Prostate gland (tissue), 2 donors: ENCODE measurements at regions not wholly inside any gene's neighbourhood (a gene's known extent, or its start where the extent isn't known, plus 50 kb on each side); places are given as distances from the start of the nearest gene placed in this dataset.

Experiments
- DNase-seq: peaks from one replicate; pipeline ENCODE4 v3.0.0-alpha.2; 2019; ENCODE audit warnings: low spot score
- H3K27ac ChIP-seq, 2 donors: fragments of 200-600 bp; sonication (generic); 2 replicates each; pipeline ENCODE4 v1.5.1; 2017 to 2019
- H3K27me3 ChIP-seq: fragments of 200-600 bp; sonication (generic); replicated peaks from 2 replicates; pipeline ENCODE4 v1.5.1; 2019; ENCODE audit not compliant: insufficient read depth
- H3K36me3 ChIP-seq, 2 donors: fragments of 200-600 bp; sonication (generic); 1 replicate in 1 of 2; 2 replicates in 1 of 2; pipeline versions ENCODE4 v1.5.1 to v1.8.1; 2017 to 2019
- H3K4me1 ChIP-seq: fragments of 200-600 bp; sonication (generic); replicated peaks from 2 replicates; pipeline ENCODE4 v1.5.1; 2019
- H3K4me3 ChIP-seq, 2 donors: fragments of 200-600 bp; sonication (generic); 2 replicates each; pipeline ENCODE4 v1.5.1; 2017 to 2019
- H3K9me3 ChIP-seq: fragments of 200-600 bp; sonication (generic); 2 replicates; pipeline ENCODE4 v1.5.1; 2017
- POLR2A ChIP-seq: fragments of 450-650 bp; IDR thresholded peaks from one replicate; pipeline ENCODE4 v1.6.1; 2016; ENCODE audit warnings: antibody characterized with exemption, mild to moderate bottlenecking
- POLR2AphosphoS5 ChIP-seq: sonication (generic); formaldehyde crosslinking; IDR thresholded peaks from one replicate; pipeline ENCODE4 v1.6.1; 2017; ENCODE audit warnings: antibody characterized with exemption
- WGBS: methylation state at CpG from one replicate; pipeline ENCODE4 v1.1.5; 2018; 5-methylcytosine and 5-hydroxymethylcytosine counted together
- intact Hi-C: fragments of 100-400 bp; cut with DNase I; formaldehyde crosslinking; loops from one replicate; pipeline ENCODE4 v1.14.2; 2022
- small RNA-seq, 2 donors: library from RNA; depleted of rRNA; stranded (forward); fragments of <200 nt; gene quantifications; one replicate each; pipeline ENCODE3, GENCODE V24; 2016
- TF ChIP-seq, protein P1 (sequence below), 4 experiments: fragments of 200-600 bp in 2 of 4; fragments of 450-650 bp in 2 of 4; sonication (generic) in 2 of 4; IDR thresholded peaks; 1 replicate in 3 of 4; 2 replicates in 1 of 4; pipeline ENCODE4 v1.5.1; 2016 to 2019; ENCODE audit warnings: antibody characterized with exemption in 4 of 4, mild to moderate bottlenecking in 2 of 4, moderate library complexity in 2 of 4

DNA sequence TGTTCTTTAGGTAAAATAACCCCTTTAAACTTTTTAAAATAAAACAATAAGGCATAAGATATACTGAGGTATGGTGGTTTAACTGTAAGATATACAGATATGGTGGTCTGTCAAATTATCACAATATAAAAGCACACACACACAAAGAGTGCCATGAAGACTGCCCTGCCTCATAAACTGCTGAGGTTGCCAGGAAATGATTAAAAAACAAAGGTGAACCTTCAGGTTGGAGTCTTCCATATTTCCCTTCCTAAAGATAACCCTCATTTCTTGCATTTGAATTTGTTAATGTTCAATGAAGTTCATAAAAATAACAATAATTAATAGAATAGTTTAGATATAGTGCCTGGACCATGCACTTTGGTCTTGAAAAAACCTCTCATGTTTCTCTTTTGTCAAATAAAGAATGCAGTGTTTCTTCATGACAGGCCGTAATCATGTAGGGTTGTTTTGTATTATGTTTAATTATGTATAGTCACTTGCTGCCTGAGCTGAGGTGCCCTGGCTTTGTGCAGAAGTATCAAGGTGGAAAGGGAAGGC lies 123.6 kb upstream of the B3GALT2 start:
- H3K27ac ChIP-seq, result peak overlapping the region; percentile 17 to 46
- TF ChIP-seq, protein P1, sequence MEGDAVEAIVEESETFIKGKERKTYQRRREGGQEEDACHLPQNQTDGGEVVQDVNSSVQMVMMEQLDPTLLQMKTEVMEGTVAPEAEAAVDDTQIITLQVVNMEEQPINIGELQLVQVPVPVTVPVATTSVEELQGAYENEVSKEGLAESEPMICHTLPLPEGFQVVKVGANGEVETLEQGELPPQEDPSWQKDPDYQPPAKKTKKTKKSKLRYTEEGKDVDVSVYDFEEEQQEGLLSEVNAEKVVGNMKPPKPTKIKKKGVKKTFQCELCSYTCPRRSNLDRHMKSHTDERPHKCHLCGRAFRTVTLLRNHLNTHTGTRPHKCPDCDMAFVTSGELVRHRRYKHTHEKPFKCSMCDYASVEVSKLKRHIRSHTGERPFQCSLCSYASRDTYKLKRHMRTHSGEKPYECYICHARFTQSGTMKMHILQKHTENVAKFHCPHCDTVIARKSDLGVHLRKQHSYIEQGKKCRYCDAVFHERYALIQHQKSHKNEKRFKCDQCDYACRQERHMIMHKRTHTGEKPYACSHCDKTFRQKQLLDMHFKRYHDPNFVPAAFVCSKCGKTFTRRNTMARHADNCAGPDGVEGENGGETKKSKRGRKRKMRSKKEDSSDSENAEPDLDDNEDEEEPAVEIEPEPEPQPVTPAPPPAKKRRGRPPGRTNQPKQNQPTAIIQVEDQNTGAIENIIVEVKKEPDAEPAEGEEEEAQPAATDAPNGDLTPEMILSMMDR (IDR thresholded peaks at IDR 0.05), result no peak
- no peak for TF ChIP-seq POLR2A
- TF ChIP-seq POLR2AphosphoS5, result no peak
- no peaks in the 10 kb centered on the region for H3K36me3 ChIP-seq
- no peaks in the 10 kb centered on the region for H3K9me3 ChIP-seq
- no peak overlapping the region for H3K4me3 ChIP-seq
- DNase-seq, result no peak
- no peaks in the 10 kb centered on the region for H3K4me1 ChIP-seq
- H3K27me3 ChIP-seq, result no peaks in the 10 kb centered on the region
- intact Hi-C loops, result no loop called here
- 75% methylated on average over 1 of the region's 1 CpG for WGBS

DNA sequence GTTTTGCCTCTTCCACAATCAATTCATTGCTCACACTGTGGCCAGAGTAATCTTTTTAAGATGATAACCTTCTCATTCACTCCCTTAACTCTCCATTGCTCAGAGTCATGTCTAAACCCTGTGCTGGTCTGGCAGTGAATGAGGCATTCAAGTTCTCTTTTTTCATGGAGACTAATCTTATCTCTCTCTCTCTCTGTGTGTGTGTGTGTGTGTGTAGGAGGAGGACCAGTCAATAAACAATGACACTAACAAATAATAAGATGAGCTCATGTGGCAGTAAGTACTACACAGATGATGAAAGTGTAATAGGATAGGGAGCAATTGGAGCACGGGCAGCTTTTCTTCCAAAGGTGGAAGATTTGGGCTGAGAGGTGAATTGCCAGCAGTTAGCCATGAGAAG lies 122.0 kb upstream of the B3GALT2 start:
- WGBS, result 70% methylated on average over 1 of the region's 1 CpG
- no peak overlapping the region for H3K4me3 ChIP-seq
- no peak for DNase-seq

DNA sequence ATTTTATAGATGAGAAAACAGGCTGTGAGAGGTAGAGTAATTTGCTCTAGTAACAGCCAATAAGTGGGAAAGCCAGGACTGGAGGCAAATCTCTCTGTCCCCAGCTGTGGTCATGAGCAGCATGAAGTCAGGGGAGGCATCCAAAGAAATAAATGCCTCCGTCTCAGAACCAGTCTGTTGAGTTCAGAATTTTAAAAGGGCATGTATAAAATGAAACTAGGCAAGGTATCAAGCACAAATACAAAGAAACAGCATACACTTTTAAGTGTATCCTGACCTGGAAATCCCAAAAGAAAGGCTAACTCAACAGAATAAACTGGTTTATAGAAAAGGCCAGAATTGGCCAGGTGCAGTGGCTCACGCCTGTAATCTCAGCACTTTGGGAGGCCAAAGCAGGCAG lies 120.0 kb upstream of the B3GALT2 start:
- H3K27me3 ChIP-seq, result no peaks in the 10 kb centered on the region
- no peak overlapping the region for H3K4me3 ChIP-seq
- peak overlapping the region; percentile 37 to 58 for H3K27ac ChIP-seq
- no peaks in the 10 kb centered on the region for H3K9me3 ChIP-seq
- peak; percentile 38 for DNase-seq
- H3K4me1 ChIP-seq, result no peaks in the 10 kb centered on the region
- H3K36me3 ChIP-seq, result no peaks in the 10 kb centered on the region
- intact Hi-C loops, result no loop called here
- TF ChIP-seq POLR2AphosphoS5, result peak; percentile 59
- TF ChIP-seq, protein P1 (IDR thresholded peaks at IDR 0.05), result no peak
- 54% methylated on average over 2 of the region's 2 CpGs for WGBS

More for the DNA sequence above, 122.0 kb upstream of the B3GALT2 start:
- H3K9me3 ChIP-seq, result no peaks in the 10 kb centered on the region
- TF ChIP-seq POLR2AphosphoS5 (no peak), POLR2A (no peak)
- TF ChIP-seq, protein P1 (IDR thresholded peaks at IDR 0.05), result no peak
- H3K36me3 ChIP-seq, result no peaks in the 10 kb centered on the region
- peak overlapping the region in 1 of 2 donors; percentile 17 for H3K27ac ChIP-seq
- no peaks in the 10 kb centered on the region for H3K4me1 ChIP-seq
- no peaks in the 10 kb centered on the region for H3K27me3 ChIP-seq
- intact Hi-C loops, result no loop called here

Small RNA genes in the stretch of these regions (small RNA-seq; reads per million reads assigned to genes)
- 0 reads per million in 2 donors for gene RNU6-983P
